GM23248 (cell line): ENCODE measurements at regions not wholly inside any gene's neighbourhood (a gene's known extent, or its start where the extent isn't known, plus 50 kb on each side); places are given as distances from the start of the nearest gene placed in this dataset.

ENCODE experiments used
- DNase-seq: peaks from one replicate; pipeline ENCODE4 v3.0.0-alpha.2; 2015
- H2AFZ ChIP-seq: fragments of 200-600 bp; sonication (generic); 2 replicates; pipeline ENCODE4 v1.6.1; 2016; ENCODE audit warnings: antibody characterized with exemption
- H3F3A ChIP-seq: fragments of 200-600 bp; sonication (generic); 2 replicates; pipeline ENCODE4 v1.6.1; 2016; ENCODE audit warnings: mild to moderate bottlenecking, antibody characterized with exemption, mixed run types; ENCODE audit not compliant: insufficient read depth
- H3K27ac ChIP-seq: fragments of 200-600 bp; sonication (generic); 2 replicates; pipeline ENCODE4 v1.5.1; 2016; ENCODE audit warnings: mild to moderate bottlenecking
- H3K27me3 ChIP-seq: fragments of 200-600 bp; sonication (generic); replicated peaks from 2 replicates; pipeline ENCODE4 v1.6.1; 2016; ENCODE audit warnings: mild to moderate bottlenecking; ENCODE audit not compliant: insufficient read depth
- H3K36me3 ChIP-seq: fragments of 200-600 bp; sonication (generic); 2 replicates; pipeline ENCODE4 v1.6.1; 2016; ENCODE audit warnings: low read depth, mild to moderate bottlenecking
- H3K4me1 ChIP-seq: fragments of 200-600 bp; sonication (generic); 2 replicates; pipeline ENCODE4 v1.6.1; 2016; ENCODE audit warnings: mild to moderate bottlenecking; ENCODE audit not compliant: insufficient read depth
- H3K4me2 ChIP-seq: fragments of 200-600 bp; sonication (generic); one replicate; pipeline ENCODE4 v1.6.1; 2016; ENCODE audit warnings: mild to moderate bottlenecking; ENCODE audit not compliant: unreplicated experiment
- H3K4me3 ChIP-seq: fragments of 200-600 bp; sonication (generic); 2 replicates; pipeline ENCODE4 v1.5.1; 2016; ENCODE audit warnings: mild to moderate bottlenecking
- H3K79me2 ChIP-seq: fragments of 200-600 bp; sonication (generic); 2 replicates; pipeline ENCODE4 v1.6.1; 2016; ENCODE audit warnings: mild to moderate bottlenecking; ENCODE audit not compliant: insufficient read depth
- H3K9ac ChIP-seq: fragments of 200-600 bp; sonication (generic); 2 replicates; pipeline ENCODE4 v1.6.1; 2016; ENCODE audit warnings: mild to moderate bottlenecking
- H3K9me2 ChIP-seq: fragments of 200-600 bp; sonication (generic); 2 replicates; pipeline ENCODE4 v1.6.1; 2016; ENCODE audit warnings: mixed run types, mild to moderate bottlenecking, moderate library complexity; ENCODE audit not compliant: insufficient read depth
- H3K9me3 ChIP-seq: fragments of 200-600 bp; sonication (generic); one replicate; pipeline ENCODE4 v1.6.1; 2017; ENCODE audit warnings: low read depth
- H4K20me1 ChIP-seq: fragments of 200-600 bp; sonication (generic); 2 replicates; pipeline ENCODE4 v1.6.0; 2016; ENCODE audit not compliant: insufficient read depth
- EZH2 ChIP-seq: fragments of 200-600 bp; sonication (generic); IDR thresholded peaks from 2 replicates; pipeline ENCODE4 v1.6.1; 2018; ENCODE audit warnings: antibody characterized with exemption, mild to moderate bottlenecking; ENCODE audit not compliant: insufficient read depth, poor library complexity, severe bottlenecking
- EZH2phosphoT487 ChIP-seq: fragments of 200-600 bp; sonication (generic); IDR thresholded peaks from 2 replicates; pipeline ENCODE4 v1.6.1; 2018; ENCODE audit warnings: antibody characterized with exemption, moderate library complexity, mild to moderate bottlenecking, low read depth; ENCODE audit not compliant: insufficient read depth
- WGBS, 2 experiments: methylation state at CpG; one replicate each; pipeline ENCODE4 v1.1.6; 2015 to 2017; ENCODE audit warnings: low lambda C conversion rate in 2 of 2, low coverage in 1 of 2; ENCODE audit errors: missing lambda C conversion rate in 2 of 2; 5-methylcytosine and 5-hydroxymethylcytosine counted together
- in situ Hi-C: fragments of 300-500 bp; cut with MboI; formaldehyde crosslinking; loops from 2 replicates; pipeline ENCODE4 v1.15.0; 2020

GRCh38 chr22:27201741-27202140 is 544.4 kb downstream of the MIAT start:
- H3K9ac ChIP-seq: peak overlapping the region; percentile 66
- H3K4me3 ChIP-seq: no peak overlapping the region
- no peak overlapping the region for H2AFZ ChIP-seq
- DNase-seq: no peak
- H3F3A ChIP-seq: peaks cover 25% of the 10 kb centered on the region
- TF ChIP-seq EZH2phosphoT487: no peak
- no peak for TF ChIP-seq EZH2
- H3K4me1 ChIP-seq: peaks cover 29% of the 10 kb centered on the region
- no peaks in the 10 kb centered on the region for H3K79me2 ChIP-seq
- 91 to 96% methylated on average over 3 of the region's 3 CpGs for WGBS, 2 experiments
- no peaks in the 10 kb centered on the region for H3K9me3 ChIP-seq
- H3K27ac ChIP-seq: peak overlapping the region; percentile 89
- no peaks in the 10 kb centered on the region for H4K20me1 ChIP-seq
- in situ Hi-C loops: loop anchor here (25.0 kb wide), 1 partner anchor 611 kb away; the partner anchor contains the start of gene MN1
- no peaks in the 10 kb centered on the region for H3K9me2 ChIP-seq
- no peaks in the 10 kb centered on the region for H3K36me3 ChIP-seq
- H3K27me3 ChIP-seq: no peaks in the 10 kb centered on the region
- H3K4me2 ChIP-seq: no peak overlapping the region

- H3K9me2 ChIP-seq: no peaks in the 10 kb centered on the region
- H3F3A ChIP-seq: peaks cover 30% of the 10 kb centered on the region
- H3K9me3 ChIP-seq: no peaks in the 10 kb centered on the region
- no peak overlapping the region for H3K4me3 ChIP-seq
- H3K4me2 ChIP-seq: peak overlapping the region; percentile 65
- H3K79me2 ChIP-seq: no peaks in the 10 kb centered on the region
- peaks cover 39% of the 10 kb centered on the region for H3K4me1 ChIP-seq
- WGBS, 2 experiments: 85 to 100% methylated on average over 2 of the region's 2 CpGs
- no peaks in the 10 kb centered on the region for H3K36me3 ChIP-seq
- H3K27ac ChIP-seq: peak overlapping the region; percentile 89
- no peaks in the 10 kb centered on the region for H3K27me3 ChIP-seq
- 0 out of 2 replicates have a peak overlapping the region, but pooled peaks have one; percentile 2 for H2AFZ ChIP-seq
- peak overlapping the region; percentile 42 for H3K9ac ChIP-seq
- H4K20me1 ChIP-seq: no peaks in the 10 kb centered on the region
- in situ Hi-C loops: loop anchor here (25.0 kb wide), 1 partner anchor 609 kb away; the partner anchor contains the start of gene MN1
- no peak for DNase-seq
- TF ChIP-seq EZH2: no peak
- TF ChIP-seq EZH2phosphoT487: no peak
Observed at GRCh38 chr22:27203276-27203660, 545.9 kb downstream of the MIAT start.

GRCh38 chr22:27204280-27204679 is 546.9 kb downstream of the MIAT start:
- Histone ChIP-seq H3K4me2 (no peak overlapping the region), H3K27ac (no peak overlapping the region), H3K9me3 (no peaks in the 10 kb centered on the region), H4K20me1 (no peaks in the 10 kb centered on the region), H3K9me2 (no peaks in the 10 kb centered on the region), H3K36me3 (no peaks in the 10 kb centered on the region), H3K27me3 (no peaks in the 10 kb centered on the region), H3F3A (peaks cover 32% of the 10 kb centered on the region), H3K4me1 (peaks cover 41% of the 10 kb centered on the region), H3K9ac (no peak overlapping the region), H3K4me3 (no peak overlapping the region), H3K79me2 (no peaks in the 10 kb centered on the region), H2AFZ (no peak overlapping the region)
- in situ Hi-C loops: loop anchor here (25.0 kb wide), 1 partner anchor 608 kb away; the partner anchor contains the start of gene MN1
- DNase-seq: no peak
- TF ChIP-seq EZH2phosphoT487: no peak
- 94 to 100% methylated on average over 5 of the region's 5 CpGs for WGBS, 2 experiments

- no peak overlapping the region for H3K9ac ChIP-seq
- H3K27ac ChIP-seq: no peak overlapping the region
- in situ Hi-C loops: loop anchor here (25.0 kb wide), 1 partner anchor 607 kb away; the partner anchor contains the start of gene MN1
- no peak overlapping the region for H3K4me3 ChIP-seq
- peaks cover 32% of the 10 kb centered on the region for H3F3A ChIP-seq
- no peak for TF ChIP-seq EZH2
- no peak for TF ChIP-seq EZH2phosphoT487
- DNase-seq: no peak
- no peaks in the 10 kb centered on the region for H3K36me3 ChIP-seq
- H3K9me3 ChIP-seq: no peaks in the 10 kb centered on the region
- no peaks in the 10 kb centered on the region for H3K79me2 ChIP-seq
- no peak overlapping the region for H3K4me2 ChIP-seq
- H4K20me1 ChIP-seq: no peaks in the 10 kb centered on the region
- H2AFZ ChIP-seq: no peak overlapping the region
- no peaks in the 10 kb centered on the region for H3K9me2 ChIP-seq
- H3K27me3 ChIP-seq: no peaks in the 10 kb centered on the region
- peaks cover 41% of the 10 kb centered on the region for H3K4me1 ChIP-seq
- 94 to 98% methylated on average over 4 of the region's 4 CpGs for WGBS, 2 experiments
Observed at GRCh38 chr22:27204817-27205216, 547.4 kb downstream of the MIAT start.
